ENCODE measurements at regions not wholly inside any gene's neighbourhood (a gene's known extent, or its start where the extent isn't known, plus 50 kb on each side); places are given as distances from the start of the nearest gene placed in this dataset.

- ChIA-PET POLR2A (no interaction called here), CTCF (interaction anchor here (0.9 to 1.1 kb wide), 2 partner anchors 12 to 241 kb away, joined by 3 read pairs; no protein-coding TSS in a partner anchor)
- Histone ChIP-seq H3K79me2 (ENCODE audit: control insufficient read depth, insufficient read depth, low read length) (no peaks in the 10 kb centered on the region), H3K4me1 (ENCODE audit: control insufficient read depth, extremely low read depth, insufficient read depth, low read length) (no peaks in the 10 kb centered on the region), H3K9ac (replicated peaks; ENCODE audit: extremely low read depth, insufficient read depth, low read length) (no peak overlapping the region), H3K4me2 (ENCODE audit: insufficient read depth, low read length) (no peak overlapping the region), H3K9me3 (replicated peaks; ENCODE audit: control insufficient read depth, insufficient read depth, low read length) (no peaks in the 10 kb centered on the region), H3K9me1 (replicated peaks; ENCODE audit: control insufficient read depth, extremely low read depth, insufficient read depth, low read length) (no peaks in the 10 kb centered on the region), H4K20me1 (replicated peaks; ENCODE audit: control insufficient read depth, extremely low read depth, insufficient read depth, low read length) (no peaks in the 10 kb centered on the region), H3K27ac (ENCODE audit: insufficient read depth, low read depth, low read length) (no peak overlapping the region), H3K36me3 (ENCODE audit: control insufficient read depth in 2 of 2, extremely low read depth in 1 of 2, insufficient read depth in 2 of 2, low read length in 2 of 2) (no peaks in the 10 kb centered on the region), H3K27me3 (ENCODE audit: control insufficient read depth in 2 of 2, insufficient read depth in 2 of 2, low read length in 2 of 2) (no peaks in the 10 kb centered on the region), H2AFZ (ENCODE audit: low read depth, low read length) (no peak overlapping the region), H3K4me3 (replicated peaks in 1 of 3; ENCODE audit: insufficient read depth in 1 of 3, low read depth in 1 of 3, low read length in 3 of 3) (no peak overlapping the region)
- dilution Hi-C loops (cut with MboI; ENCODE audit: extremely low pct_ligation_motif_present, low sequenced_read_pairs) (no loop called here), intact Hi-C loops (cut with micrococcal nuclease) (no loop called here)
- FAIRE-seq: no peak
- BruUV-seq (replicated peaks): no TSS peak
- TF ChIP-seq EZH2 (IDR thresholded peaks at IDR 0.05; ENCODE audit: borderline replicate concordance, low read depth, low read length, severe bottlenecking) (no peak), FOS (IDR thresholded peaks at IDR 0.05; ENCODE audit: borderline replicate concordance, insufficient read depth, low read length) (no peak), MYC (IDR thresholded peaks at IDR 0.05; ENCODE audit: low read depth, low read length) (no peak), POLR2A (IDR thresholded peaks at IDR 0.05; ENCODE audit: low read depth, low read length) (no peak), POLR2AphosphoS5 (IDR thresholded peaks at IDR 0.05; ENCODE audit: insufficient read depth, low read depth, low read length) (no peak), GATA2 (IDR thresholded peaks at IDR 0.05; ENCODE audit: insufficient read depth, insufficient read length, low read depth, low read length) (no peak), JUN (IDR thresholded peaks at IDR 0.05; ENCODE audit: borderline replicate concordance, insufficient read depth, insufficient read length, low read depth) (no peak)
- TF ChIP-seq, protein P1, sequence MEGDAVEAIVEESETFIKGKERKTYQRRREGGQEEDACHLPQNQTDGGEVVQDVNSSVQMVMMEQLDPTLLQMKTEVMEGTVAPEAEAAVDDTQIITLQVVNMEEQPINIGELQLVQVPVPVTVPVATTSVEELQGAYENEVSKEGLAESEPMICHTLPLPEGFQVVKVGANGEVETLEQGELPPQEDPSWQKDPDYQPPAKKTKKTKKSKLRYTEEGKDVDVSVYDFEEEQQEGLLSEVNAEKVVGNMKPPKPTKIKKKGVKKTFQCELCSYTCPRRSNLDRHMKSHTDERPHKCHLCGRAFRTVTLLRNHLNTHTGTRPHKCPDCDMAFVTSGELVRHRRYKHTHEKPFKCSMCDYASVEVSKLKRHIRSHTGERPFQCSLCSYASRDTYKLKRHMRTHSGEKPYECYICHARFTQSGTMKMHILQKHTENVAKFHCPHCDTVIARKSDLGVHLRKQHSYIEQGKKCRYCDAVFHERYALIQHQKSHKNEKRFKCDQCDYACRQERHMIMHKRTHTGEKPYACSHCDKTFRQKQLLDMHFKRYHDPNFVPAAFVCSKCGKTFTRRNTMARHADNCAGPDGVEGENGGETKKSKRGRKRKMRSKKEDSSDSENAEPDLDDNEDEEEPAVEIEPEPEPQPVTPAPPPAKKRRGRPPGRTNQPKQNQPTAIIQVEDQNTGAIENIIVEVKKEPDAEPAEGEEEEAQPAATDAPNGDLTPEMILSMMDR (IDR thresholded peaks at IDR 0.05; ENCODE audit: extremely low read depth in 1 of 2, insufficient read depth in 1 of 2, low read depth in 1 of 2, low read length in 2 of 2): no peak
- TF ChIP-seq, protein P2, sequence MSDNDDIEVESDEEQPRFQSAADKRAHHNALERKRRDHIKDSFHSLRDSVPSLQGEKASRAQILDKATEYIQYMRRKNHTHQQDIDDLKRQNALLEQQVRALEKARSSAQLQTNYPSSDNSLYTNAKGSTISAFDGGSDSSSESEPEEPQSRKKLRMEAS (IDR thresholded peaks at IDR 0.05; ENCODE audit: insufficient read depth, insufficient read length): no peak
- no peak for DNase-seq (ENCODE audit: low read depth, low spot score)
These were observed 100.3 kb upstream of the WASF3 start for GRCh38 chr13:26457212-26457611.

All from endothelial cell of umbilical vein (primary cell).